ENCODE measurements at regions not wholly inside any gene's neighbourhood (a gene's known extent, or its start where the extent isn't known, plus 50 kb on each side); places are given as distances from the start of the nearest gene placed in this dataset.

DNA sequence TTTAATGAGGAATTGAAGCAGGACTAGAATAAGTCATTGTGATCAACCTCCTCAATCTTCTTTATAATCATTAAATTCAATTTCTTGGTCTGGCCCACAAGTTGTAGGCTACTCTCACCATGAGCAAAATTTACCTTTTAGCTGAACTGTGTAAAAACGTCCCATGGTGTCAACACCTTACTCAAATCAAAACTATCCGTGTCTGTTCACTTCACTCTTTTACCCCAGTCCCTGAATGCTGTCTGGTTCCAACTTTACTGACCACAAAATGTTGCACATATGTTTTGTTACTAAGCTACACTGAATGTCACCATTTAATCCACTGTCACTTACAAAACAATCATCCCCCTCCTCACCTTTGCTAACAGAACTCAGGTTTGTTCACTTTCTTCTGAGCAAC is 951.6 kb upstream of the SLC39A10 start:
- TF ChIP-seq, protein P1, sequence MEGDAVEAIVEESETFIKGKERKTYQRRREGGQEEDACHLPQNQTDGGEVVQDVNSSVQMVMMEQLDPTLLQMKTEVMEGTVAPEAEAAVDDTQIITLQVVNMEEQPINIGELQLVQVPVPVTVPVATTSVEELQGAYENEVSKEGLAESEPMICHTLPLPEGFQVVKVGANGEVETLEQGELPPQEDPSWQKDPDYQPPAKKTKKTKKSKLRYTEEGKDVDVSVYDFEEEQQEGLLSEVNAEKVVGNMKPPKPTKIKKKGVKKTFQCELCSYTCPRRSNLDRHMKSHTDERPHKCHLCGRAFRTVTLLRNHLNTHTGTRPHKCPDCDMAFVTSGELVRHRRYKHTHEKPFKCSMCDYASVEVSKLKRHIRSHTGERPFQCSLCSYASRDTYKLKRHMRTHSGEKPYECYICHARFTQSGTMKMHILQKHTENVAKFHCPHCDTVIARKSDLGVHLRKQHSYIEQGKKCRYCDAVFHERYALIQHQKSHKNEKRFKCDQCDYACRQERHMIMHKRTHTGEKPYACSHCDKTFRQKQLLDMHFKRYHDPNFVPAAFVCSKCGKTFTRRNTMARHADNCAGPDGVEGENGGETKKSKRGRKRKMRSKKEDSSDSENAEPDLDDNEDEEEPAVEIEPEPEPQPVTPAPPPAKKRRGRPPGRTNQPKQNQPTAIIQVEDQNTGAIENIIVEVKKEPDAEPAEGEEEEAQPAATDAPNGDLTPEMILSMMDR (IDR thresholded peaks at IDR 0.05), result no peak
- TF ChIP-seq POLR2A (IDR thresholded peaks at IDR 0.05), result no peak

Data from lower leg skin (tissue), 3 donors.